HG03025 (cell line): ENCODE measurements at regions not wholly inside any gene's neighbourhood (a gene's known extent, or its start where the extent isn't known, plus 50 kb on each side); places are given as distances from the start of the nearest gene placed in this dataset.
"Not testable (repeated sequence)": the region's sequence is repeated elsewhere in the genome, so short reads cannot be mapped to it uniquely, and the experiment has no call there.

Experiments used
- ATAC-seq: cut with Tn5 transposase; IDR thresholded peaks from one replicate; pipeline ENCODE4 v1.9.1; 2021; ENCODE audit warnings: mild to moderate bottlenecking, moderate library complexity; ENCODE audit not compliant: unreplicated experiment, low FRiP score

DNA sequence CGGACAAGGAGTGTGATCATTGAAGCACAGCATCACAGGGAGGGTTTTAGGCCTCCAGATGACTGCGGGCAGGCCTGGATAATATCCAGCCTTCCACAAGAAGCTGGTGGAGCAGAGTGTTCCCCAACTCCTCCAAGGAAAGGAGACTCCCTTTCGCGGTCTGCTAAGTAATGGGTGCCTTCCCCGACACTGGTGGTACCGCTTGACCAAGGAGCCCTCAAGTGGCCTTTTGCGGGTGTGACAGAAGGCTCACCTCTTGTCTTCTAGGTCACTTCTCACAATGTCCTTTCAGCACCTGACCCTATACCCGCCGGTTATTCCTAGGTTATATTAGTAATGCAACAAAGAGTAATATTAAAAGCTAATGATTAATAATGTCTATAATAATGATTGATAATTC, 882.4 kb downstream of the DIPK2A start:
- not testable (repeated sequence) for ATAC-seq

DNA sequence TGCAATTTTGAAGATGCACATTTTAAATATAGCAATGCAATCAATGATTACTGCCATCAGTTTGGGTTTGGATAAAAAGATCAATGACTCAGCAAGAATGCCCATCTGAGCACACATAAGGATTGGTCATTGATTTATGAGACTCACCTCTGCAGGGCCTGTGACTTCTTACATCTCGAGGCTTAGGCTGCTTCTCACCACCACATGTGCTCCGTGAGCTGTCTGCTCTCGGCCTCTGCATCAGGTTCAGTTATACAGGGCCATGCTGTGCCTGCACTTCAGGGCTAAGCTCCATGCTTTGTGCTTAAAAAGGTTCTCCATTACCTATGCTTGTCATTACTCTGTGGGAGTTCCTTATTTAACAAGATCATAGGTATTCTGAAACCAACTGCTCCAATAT, 887.5 kb downstream of the DIPK2A start:
- no peak for ATAC-seq

- no peak for ATAC-seq
Observed at GRCh38 chr3:144864646-144865045, 893.0 kb downstream of the DIPK2A start.

DNA sequence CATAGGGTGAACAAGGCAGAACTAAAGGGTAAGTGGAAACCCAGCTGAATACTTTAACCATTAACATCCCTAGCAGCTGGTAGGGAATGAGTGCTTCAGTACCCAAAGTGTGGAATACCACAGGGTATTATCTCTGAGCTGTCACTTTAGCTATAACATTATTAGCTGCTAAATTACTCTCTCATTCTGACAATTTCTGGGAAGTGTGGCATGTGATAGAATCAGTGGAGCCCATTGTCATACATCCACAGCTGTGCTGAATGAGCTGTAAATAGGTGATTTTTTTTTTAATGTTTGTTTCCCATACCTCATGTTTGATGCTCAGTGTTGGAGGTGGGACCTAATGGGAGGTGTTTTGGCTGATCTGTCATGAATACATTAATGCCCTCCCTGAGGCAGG, 894.3 kb downstream of the DIPK2A start:
- no peak for ATAC-seq

- no peak for ATAC-seq
Observed at GRCh38 chr3:144866476-144866875, 894.9 kb downstream of the DIPK2A start.

GRCh38 chr3:144868506-144868905, 896.9 kb downstream of the DIPK2A start:
- ATAC-seq = no peak

- no peak for ATAC-seq
Observed at GRCh38 chr3:144873066-144873465, 901.4 kb downstream of the DIPK2A start.

DNA sequence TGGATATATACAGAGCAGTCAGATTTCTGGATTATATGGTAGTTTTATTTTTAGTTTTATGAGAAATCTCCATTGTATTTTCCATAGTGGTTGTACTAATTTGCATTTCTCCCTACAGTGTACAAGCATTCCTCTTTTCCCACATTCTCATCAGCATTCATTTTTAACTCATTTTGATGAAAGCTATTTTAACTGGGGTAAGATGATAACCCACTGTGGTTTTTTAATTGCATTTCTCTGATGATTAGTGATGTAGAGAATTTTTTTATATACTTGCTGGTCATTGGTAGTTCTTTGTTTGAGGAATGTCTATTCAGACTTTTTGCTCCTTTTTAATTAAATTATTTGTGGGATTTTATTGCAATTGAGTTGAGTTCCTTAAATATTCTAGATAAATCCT, 903.6 kb downstream of the DIPK2A start:
- ATAC-seq = no peak

DNA sequence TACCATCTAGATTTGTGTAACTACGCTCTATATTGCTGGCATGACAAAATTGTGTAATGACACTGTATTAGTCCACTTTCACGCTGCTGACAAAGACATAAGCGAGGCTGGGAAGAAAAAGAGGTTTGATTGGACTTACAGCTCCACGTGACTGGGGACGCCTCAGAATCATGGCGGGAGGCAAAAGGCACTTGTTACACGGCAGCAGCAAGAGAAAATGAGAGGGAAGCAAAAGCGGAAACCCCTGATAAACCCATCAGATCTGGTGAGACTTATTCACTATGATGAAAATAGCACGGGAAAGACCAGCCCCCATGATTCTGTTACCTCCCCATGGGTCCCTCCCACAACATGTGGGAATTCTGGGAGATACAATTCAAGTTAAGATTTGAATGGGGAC, 905.7 kb downstream of the DIPK2A start:
- no peak for ATAC-seq

- ATAC-seq = no peak
Observed at GRCh38 chr3:144879701-144880100, 908.1 kb downstream of the DIPK2A start.

DNA sequence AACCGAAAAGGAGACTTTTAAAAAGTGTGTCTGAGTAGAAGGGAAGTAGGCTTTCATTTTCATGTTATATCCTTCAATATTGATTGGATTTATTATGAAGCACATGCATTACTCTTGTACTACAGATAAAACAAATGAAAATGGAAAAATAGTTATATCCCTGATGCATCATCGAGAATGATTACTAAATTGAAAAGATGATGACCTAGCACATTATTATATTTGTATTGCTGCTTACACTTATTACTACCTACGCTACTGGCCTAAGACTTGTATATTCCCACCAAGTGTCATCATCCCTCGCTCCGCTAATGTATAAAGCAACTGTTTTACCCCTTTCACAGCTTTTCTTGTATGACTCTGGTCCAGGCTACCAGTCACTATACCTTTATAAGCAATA, 922.4 kb downstream of the DIPK2A start:
- no peak for ATAC-seq

DNA sequence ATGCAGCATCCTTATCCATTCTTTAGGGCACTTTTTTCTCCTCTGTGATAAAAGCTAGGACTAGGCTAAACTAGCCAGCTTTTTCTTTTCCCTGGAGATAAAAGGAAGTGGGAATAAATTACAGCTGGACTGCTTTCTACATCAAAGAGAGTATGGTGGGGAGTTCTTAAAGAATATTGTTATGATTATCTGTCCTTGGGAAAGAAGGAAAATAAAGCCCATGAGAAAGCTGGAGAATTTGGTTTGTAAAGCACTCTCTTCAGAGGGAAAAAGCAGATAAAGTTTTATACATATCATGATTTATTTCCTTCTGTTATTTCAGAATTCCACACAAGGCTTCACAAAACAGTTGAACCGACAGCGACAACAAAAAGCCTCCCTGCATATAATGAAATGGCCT, 923.0 kb downstream of the DIPK2A start:
- ATAC-seq = no peak

- ATAC-seq = no peak
Observed at GRCh38 chr3:144900366-144900765, 928.7 kb downstream of the DIPK2A start.

GRCh38 chr3:144907581-144907980, 936.0 kb downstream of the DIPK2A start:
- ATAC-seq = not testable (repeated sequence)

GRCh38 chr3:144912968-144913367, 941.3 kb downstream of the DIPK2A start:
- ATAC-seq = no peak

DNA sequence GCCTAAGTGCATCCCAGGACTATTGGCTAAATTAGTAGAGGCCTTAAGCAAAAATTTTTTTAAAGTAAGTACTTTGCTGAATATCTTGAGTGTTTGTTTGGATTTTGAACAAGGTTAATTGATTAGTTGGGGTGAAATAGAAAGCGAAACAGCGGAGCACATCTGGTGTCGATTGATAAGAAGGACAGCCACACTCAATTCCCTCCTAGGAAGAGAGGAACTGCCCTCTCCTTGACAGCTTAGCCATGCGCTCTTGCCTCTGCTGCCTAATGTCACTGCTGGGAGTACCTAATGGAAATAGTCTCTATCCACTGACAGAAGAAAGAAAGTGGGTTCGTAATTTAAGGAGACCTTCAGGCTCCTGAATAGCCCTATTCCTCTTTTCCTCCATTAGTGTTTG, 943.6 kb downstream of the DIPK2A start:
- no peak for ATAC-seq

DNA sequence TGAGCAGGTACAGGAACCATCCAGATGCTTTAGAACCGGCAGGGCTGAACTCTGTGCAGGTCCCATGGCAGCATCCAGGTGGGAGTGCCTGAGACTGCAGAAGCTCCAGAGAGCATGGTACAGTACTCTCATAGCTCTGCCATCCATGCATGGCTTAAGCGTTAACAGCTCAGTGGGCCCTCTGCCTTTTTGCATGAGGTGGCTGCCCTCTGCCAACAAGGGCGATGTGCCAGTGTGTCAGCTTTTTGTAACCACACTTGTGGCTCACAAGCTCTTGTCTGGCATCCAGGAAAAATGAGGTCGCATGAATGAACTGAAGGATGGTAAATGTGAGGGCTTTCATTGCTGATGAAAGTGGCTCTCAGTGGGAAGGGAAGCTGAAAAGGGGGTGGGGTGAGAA, 950.1 kb downstream of the DIPK2A start:
- ATAC-seq = no peak

- ATAC-seq = no peak
Observed at GRCh38 chr3:144923046-144923775, 951.6 kb downstream of the DIPK2A start.

- no peak for ATAC-seq
Observed at GRCh38 chr3:144930431-144930830, 958.8 kb downstream of the DIPK2A start.

GRCh38 chr3:144931590-144931989, 960.0 kb downstream of the DIPK2A start:
- no peak for ATAC-seq

GRCh38 chr3:144942093-144942837, 970.6 kb downstream of the DIPK2A start:
- no peak for ATAC-seq

- no peak for ATAC-seq
Observed at GRCh38 chr3:144942838-144943197, 971.2 kb downstream of the DIPK2A start.
